IMR-90 (cell line): ENCODE measurements at regions not wholly inside any gene's neighbourhood (a gene's known extent, or its start where the extent isn't known, plus 50 kb on each side); places are given as distances from the start of the nearest gene placed in this dataset.

ENCODE experiments used
- ATAC-seq: fragments of 200-7000 bp; cut with Tn5 transposase; 2 replicates; pipeline ENCODE4 v1.9.1; 2020; ENCODE audit warnings: low read depth, mild to moderate bottlenecking, moderate library complexity
- BruUV-seq: library from RNA; stranded (reverse); fragments of 400-500 nt; replicated peaks from 2 replicates; lab custom pipeline; 2021; lab: Mats Ljungman, UMichigan
- CTCF ChIA-PET: fragments of 300-600 bp; formaldehyde crosslinking; extraction: SDS; loops from one replicate; lab custom pipeline; 2021; ENCODE audit warnings: antibody characterized with exemption; lab: Yijun Ruan, JAX
- POLR2A ChIA-PET: fragments of 300-600 bp; sonication (Branson Sonifier 250); formaldehyde crosslinking; loops from one replicate; lab custom pipeline; 2022; ENCODE audit warnings: antibody characterized with exemption; ENCODE audit not compliant: unreplicated experiment; lab: Charles Lee
- DNase-seq: peaks from one replicate; pipeline ENCODE4 v3.0.0; 2013
- H2AFZ ChIP-seq: replicated peaks from 2 replicates; pipeline ENCODE3; 2013; ENCODE audit warnings: low read length, mild to moderate bottlenecking; ENCODE audit not compliant: poor library complexity
- H2AK5ac ChIP-seq: 2 replicates; pipeline ENCODE4 v1.6.1; 2013; ENCODE audit warnings: low read depth, low read length, inconsistent platforms
- H2AK9ac ChIP-seq: replicated peaks from 2 replicates; pipeline ENCODE3; 2013; ENCODE audit warnings: mild to moderate bottlenecking, low read depth, low read length, moderate library complexity; ENCODE audit not compliant: poor library complexity
- H2BK120ac ChIP-seq: 2 replicates; pipeline ENCODE4 v1.6.1; 2013; ENCODE audit warnings: low read depth, low read length, inconsistent platforms
- H2BK15ac ChIP-seq: 3 replicates; pipeline ENCODE4 v1.6.1; 2013; ENCODE audit warnings: low read depth, low read length, inconsistent platforms
- H2BK20ac ChIP-seq: 2 replicates; pipeline ENCODE4 v1.6.1; 2013; ENCODE audit warnings: low read depth, mild to moderate bottlenecking, inconsistent platforms, low read length, moderate library complexity
- H2BK5ac ChIP-seq: 2 replicates; pipeline ENCODE4 v1.6.1; 2013; ENCODE audit warnings: mild to moderate bottlenecking, low read depth, low read length, inconsistent platforms; ENCODE audit not compliant: poor library complexity, severe bottlenecking
- H3K14ac ChIP-seq: replicated peaks from 2 replicates; pipeline ENCODE4 v1.6.1; 2013; ENCODE audit warnings: low read depth, low read length, inconsistent platforms
- H3K18ac ChIP-seq: 2 replicates; pipeline ENCODE4 v1.6.1; 2013; ENCODE audit warnings: low read depth, low read length, control low read depth
- H3K23ac ChIP-seq: 2 replicates; pipeline ENCODE4 v1.6.1; 2013; ENCODE audit warnings: low read depth, low read length, inconsistent platforms
- H3K27ac ChIP-seq: 2 replicates; pipeline ENCODE4 v1.5.1; 2013; ENCODE audit warnings: mild to moderate bottlenecking, control low read depth, low read length; ENCODE audit not compliant: insufficient read depth
- H3K27me3 ChIP-seq: 2 replicates; pipeline ENCODE4 v1.6.1; 2013; ENCODE audit warnings: low read length; ENCODE audit not compliant: control insufficient read depth, insufficient read depth
- H3K36me3 ChIP-seq: 2 replicates; pipeline ENCODE4 v1.6.1; 2013; ENCODE audit warnings: low read length, mixed read lengths; ENCODE audit not compliant: control insufficient read depth, insufficient read depth
- H3K4ac ChIP-seq: 2 replicates; pipeline ENCODE4 v1.6.1; 2013; ENCODE audit warnings: low read depth, low read length, inconsistent platforms
- H3K4me1 ChIP-seq: 2 replicates; pipeline ENCODE4 v1.6.1; 2013; ENCODE audit warnings: low read length, mixed read lengths; ENCODE audit not compliant: control insufficient read depth, insufficient read depth
- H3K4me2 ChIP-seq: 2 replicates; pipeline ENCODE4 v1.6.1; 2013; ENCODE audit warnings: low read depth, mild to moderate bottlenecking, control low read depth, low read length, moderate library complexity
- H3K4me3 ChIP-seq: 2 replicates; pipeline ENCODE4 v1.5.1; 2013; ENCODE audit warnings: low read depth, mild to moderate bottlenecking, control low read depth, low read length, moderate library complexity; ENCODE audit not compliant: insufficient read depth
- H3K56ac ChIP-seq: 2 replicates; pipeline ENCODE4 v1.6.1; 2013; ENCODE audit warnings: low read length, inconsistent platforms; ENCODE audit not compliant: insufficient read depth; ENCODE audit errors: extremely low read depth
- H3K79me1 ChIP-seq, 2 experiments: 2 replicates each; pipeline ENCODE4 v1.6.1; 2013; ENCODE audit warnings: low read length in 2 of 2, inconsistent platforms in 1 of 2, low read depth in 1 of 2
- H3K9ac ChIP-seq: 2 replicates; pipeline ENCODE4 v1.6.1; 2013; ENCODE audit warnings: low read depth, low read length, control low read depth
- H3K9me1 ChIP-seq: 2 replicates; pipeline ENCODE4 v1.6.1; 2013; ENCODE audit warnings: low read length, inconsistent platforms; ENCODE audit not compliant: insufficient read depth
- H3K9me3 ChIP-seq: 2 replicates; pipeline ENCODE4 v1.6.1; 2013; ENCODE audit warnings: low read length; ENCODE audit not compliant: control insufficient read depth, insufficient read depth
- H4K20me1 ChIP-seq: 2 replicates; pipeline ENCODE4 v1.6.1; 2013; ENCODE audit warnings: low read length, inconsistent platforms; ENCODE audit not compliant: insufficient read depth
- H4K5ac ChIP-seq: 2 replicates; pipeline ENCODE4 v1.6.1; 2013; ENCODE audit warnings: mild to moderate bottlenecking, low read depth, low read length, control low read depth
- H4K8ac ChIP-seq, 2 experiments: 2 replicates each; pipeline ENCODE4 v1.6.1; 2013; ENCODE audit warnings: low read depth in 2 of 2, low read length in 2 of 2, control low read depth in 1 of 2, inconsistent platforms in 1 of 2
- H4K91ac ChIP-seq: 2 replicates; pipeline ENCODE4 v1.6.1; 2013; ENCODE audit warnings: low read depth, low read length, inconsistent platforms; ENCODE audit not compliant: insufficient read depth
- CEBPB ChIP-seq: IDR thresholded peaks from 2 replicates; pipeline ENCODE4 v1.6.1; 2012; ENCODE audit warnings: low read depth, low read length, improper control_type of control experiment
- WGBS, 2 experiments: methylation state at CpG; one replicate each; pipeline versions ENCODE4 v1.1.5 to v1.1.7; 2013; ENCODE audit warnings: missing lambda C conversion rate in 2 of 2; ENCODE audit not compliant: insufficient read length in 1 of 2; ENCODE audit errors: extremely low coverage in 2 of 2; 5-methylcytosine and 5-hydroxymethylcytosine counted together
- dilution Hi-C: fragments of 300-500 bp; cut with HindIII; formaldehyde crosslinking; loops from one replicate; pipeline ENCODE4 v1.14.3; 2018; ENCODE audit warnings: low sequenced_read_pairs; ENCODE audit not compliant: unreplicated experiment
- in situ Hi-C: fragments of 300-500 bp; cut with MboI; formaldehyde crosslinking; loops from 3 replicates; pipeline ENCODE4 v1.14.3; 2019; ENCODE audit warnings: low sequenced_read_pairs, inconsistent platforms, mixed read lengths
- intact Hi-C: fragments of 100-400 bp; cut with micrococcal nuclease; formaldehyde crosslinking; loops from 2 replicates; pipeline ENCODE4 v1.10.0; 2022

DNA sequence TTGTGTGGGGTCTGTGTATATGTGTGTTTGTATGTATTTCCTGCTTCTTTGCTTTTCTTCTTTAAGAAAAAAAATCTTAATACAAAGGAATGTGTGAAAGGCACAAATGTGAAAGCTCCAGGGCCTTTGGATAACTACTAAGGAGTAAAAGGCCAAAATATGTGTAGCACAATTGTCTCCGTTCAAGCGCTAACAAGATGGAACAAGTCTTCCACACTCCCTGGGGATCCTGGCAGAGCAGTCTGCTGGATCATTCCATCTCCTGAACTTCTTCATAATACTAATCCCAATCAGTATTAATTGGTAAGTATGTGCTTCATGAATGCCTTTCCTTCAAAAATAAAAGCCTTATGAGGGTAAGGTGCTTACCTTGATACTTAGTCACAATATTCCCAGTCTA, 462.5 kb upstream of the TBX3 start:
- Histone ChIP-seq H3K27me3 (no peaks in the 10 kb centered on the region), H2AK5ac (no peak overlapping the region), H3K9me3 (no peaks in the 10 kb centered on the region), H3K4ac (no peak overlapping the region; the same call in 1 of the 2 replicates), H2BK15ac (peak overlapping the region; percentile 37; the same call in 1 of the 3 replicates), H3K79me1 (no peaks in the 10 kb centered on the region), H4K20me1 (no peaks in the 10 kb centered on the region), H4K8ac (no peak overlapping the region), H2AFZ (no peak overlapping the region), H3K14ac (no peak overlapping the region), H4K5ac (no peak overlapping the region), H2BK20ac (no peak overlapping the region), H2BK5ac (no peak overlapping the region), H3K36me3 (no peaks in the 10 kb centered on the region), H3K27ac (no peak overlapping the region), H3K9me1 (no peaks in the 10 kb centered on the region), H3K23ac (no peak overlapping the region), H3K9ac (no peak overlapping the region), H2AK9ac (no peak overlapping the region), H3K4me2 (no peak overlapping the region), H4K91ac (no peak overlapping the region), H2BK120ac (no peak overlapping the region), H3K4me3 (no peak overlapping the region), H3K4me1 (peaks cover 3% of the 10 kb centered on the region), H3K56ac (no peak overlapping the region), H3K18ac (no peak overlapping the region)
- dilution Hi-C loops (no loop called here), intact Hi-C loops (loop anchor here (5.0 to 10.0 kb wide), 2 partner anchors 214 to 242 kb away; no protein-coding TSS in a partner anchor), in situ Hi-C loops (loop anchor here (5.0 kb wide), 1 partner anchor 459 kb away; no protein-coding TSS in a partner anchor)
- no peak for DNase-seq
- no CpG with 5 or more reads among the region's 2 CpGs for WGBS, 2 experiments
- no peak for ATAC-seq
- BruUV-seq = no TSS peak
- POLR2A ChIA-PET = no interaction called here
- no peak for TF ChIP-seq CEBPB
- CTCF ChIA-PET = no interaction called here
